ENCODE measurements at regions not wholly inside any gene's neighbourhood (a gene's known extent, or its start where the extent isn't known, plus 50 kb on each side); places are given as distances from the start of the nearest gene placed in this dataset.
A peak's percentile ranks its signal among the peaks of the same experiment; 100 is the strongest.

DNA sequence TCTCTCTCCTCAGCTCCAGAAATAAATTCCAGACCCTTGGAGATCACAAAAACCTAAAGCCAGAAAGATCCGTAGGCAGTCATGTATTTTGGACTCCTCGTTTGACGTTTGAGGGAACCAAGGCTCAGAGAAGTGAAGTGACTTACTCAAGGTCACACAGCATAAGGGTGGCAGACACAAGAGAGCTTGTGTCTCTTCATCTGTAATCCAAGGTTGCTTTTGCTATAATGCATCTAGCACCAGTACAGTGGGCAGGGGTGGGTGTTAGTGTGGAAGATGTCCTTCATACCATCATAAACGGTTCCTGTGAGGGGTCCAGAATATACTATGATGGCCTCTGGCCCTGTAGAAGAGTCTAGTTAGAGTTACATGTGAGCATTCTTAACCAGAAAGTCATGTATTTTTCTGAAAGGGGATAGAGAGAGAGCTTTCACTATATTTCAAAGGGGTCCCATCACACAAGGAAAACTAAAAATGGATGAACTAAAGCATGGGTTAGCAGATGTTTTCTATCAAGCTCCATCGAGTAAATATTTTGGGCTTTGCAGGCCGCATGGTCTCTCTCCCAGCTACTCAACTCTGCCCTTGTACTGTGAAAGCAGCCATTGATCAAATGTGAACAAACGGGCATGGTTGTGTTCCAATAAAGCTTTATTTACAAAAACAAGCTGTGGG lies 144.9 kb downstream of the TOMM20 start:
- no peaks in the 10 kb centered on the region for H3K36me3 Mint-ChIP-seq (ENCODE audit: low read depth)
- DNase-seq, result no peak
- H3K9me3 Mint-ChIP-seq, result no peaks in the 10 kb centered on the region
- peaks cover 3% of the 10 kb centered on the region for H3K27me3 Mint-ChIP-seq (ENCODE audit: low read depth, poor library complexity)
- peak overlapping the region; percentile 85 for H3K27ac Mint-ChIP-seq
- peaks cover 71% of the 10 kb centered on the region for H3K4me1 Mint-ChIP-seq
- H3K4me3 Mint-ChIP-seq, result no peak overlapping the region
- TF ChIP-seq CTCF (IDR thresholded peaks at IDR 0.05), result no peak

- no peaks in the 10 kb centered on the region for H3K9me3 Mint-ChIP-seq
- TF ChIP-seq CTCF (IDR thresholded peaks at IDR 0.05), result no peak
- H3K4me1 Mint-ChIP-seq, result peaks cover 71% of the 10 kb centered on the region
- H3K4me3 Mint-ChIP-seq, result no peak overlapping the region
- H3K27me3 Mint-ChIP-seq (ENCODE audit: low read depth, poor library complexity), result peaks cover 3% of the 10 kb centered on the region
- peak overlapping the region; percentile 94 for H3K27ac Mint-ChIP-seq
- no peaks in the 10 kb centered on the region for H3K36me3 Mint-ChIP-seq (ENCODE audit: low read depth)
- DNase-seq, result no peak
These were observed 146.9 kb downstream of the TOMM20 start for GRCh38 chr1:234981758-234982157.

- Mint-ChIP-seq H3K4me1 (peaks cover 75% of the 10 kb centered on the region), H3K27me3 (ENCODE audit: low read depth, poor library complexity) (peaks cover 3% of the 10 kb centered on the region), H3K9me3 (no peaks in the 10 kb centered on the region), H3K36me3 (ENCODE audit: low read depth) (no peaks in the 10 kb centered on the region), H3K4me3 (no peak overlapping the region), H3K27ac (peak overlapping the region; percentile 94)
- TF ChIP-seq CTCF (IDR thresholded peaks at IDR 0.05), result no peak
- no peak for DNase-seq
These were observed 147.8 kb downstream of the TOMM20 start for GRCh38 chr1:234980645-234981396.

DNA sequence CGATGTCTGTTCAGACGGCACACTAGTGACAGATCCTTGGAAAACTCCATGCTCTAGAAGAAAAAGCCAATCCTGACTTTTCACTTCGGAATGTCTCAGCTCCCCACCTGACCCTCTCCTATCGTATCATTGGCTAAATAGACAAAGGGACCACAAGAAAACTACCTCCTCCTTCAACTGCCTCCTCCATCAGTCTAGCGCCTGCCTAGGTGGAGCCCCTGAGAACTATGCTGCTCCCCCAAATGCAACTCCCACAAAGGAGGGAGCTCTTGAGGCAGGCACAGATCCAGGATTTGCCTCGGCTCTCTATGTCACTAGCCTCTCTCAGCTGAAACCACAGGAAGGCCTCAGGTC lies 148.4 kb downstream of the TOMM20 start:
- peaks cover 80% of the 10 kb centered on the region for H3K4me1 Mint-ChIP-seq
- no peak overlapping the region for H3K4me3 Mint-ChIP-seq
- peaks cover 3% of the 10 kb centered on the region for H3K27me3 Mint-ChIP-seq (ENCODE audit: low read depth, poor library complexity)
- H3K27ac Mint-ChIP-seq, result peak overlapping the region; percentile 94
- no peaks in the 10 kb centered on the region for H3K9me3 Mint-ChIP-seq
- DNase-seq, result no peak
- no peaks in the 10 kb centered on the region for H3K36me3 Mint-ChIP-seq (ENCODE audit: low read depth)
- no peak for TF ChIP-seq CTCF (IDR thresholded peaks at IDR 0.05)

DNA sequence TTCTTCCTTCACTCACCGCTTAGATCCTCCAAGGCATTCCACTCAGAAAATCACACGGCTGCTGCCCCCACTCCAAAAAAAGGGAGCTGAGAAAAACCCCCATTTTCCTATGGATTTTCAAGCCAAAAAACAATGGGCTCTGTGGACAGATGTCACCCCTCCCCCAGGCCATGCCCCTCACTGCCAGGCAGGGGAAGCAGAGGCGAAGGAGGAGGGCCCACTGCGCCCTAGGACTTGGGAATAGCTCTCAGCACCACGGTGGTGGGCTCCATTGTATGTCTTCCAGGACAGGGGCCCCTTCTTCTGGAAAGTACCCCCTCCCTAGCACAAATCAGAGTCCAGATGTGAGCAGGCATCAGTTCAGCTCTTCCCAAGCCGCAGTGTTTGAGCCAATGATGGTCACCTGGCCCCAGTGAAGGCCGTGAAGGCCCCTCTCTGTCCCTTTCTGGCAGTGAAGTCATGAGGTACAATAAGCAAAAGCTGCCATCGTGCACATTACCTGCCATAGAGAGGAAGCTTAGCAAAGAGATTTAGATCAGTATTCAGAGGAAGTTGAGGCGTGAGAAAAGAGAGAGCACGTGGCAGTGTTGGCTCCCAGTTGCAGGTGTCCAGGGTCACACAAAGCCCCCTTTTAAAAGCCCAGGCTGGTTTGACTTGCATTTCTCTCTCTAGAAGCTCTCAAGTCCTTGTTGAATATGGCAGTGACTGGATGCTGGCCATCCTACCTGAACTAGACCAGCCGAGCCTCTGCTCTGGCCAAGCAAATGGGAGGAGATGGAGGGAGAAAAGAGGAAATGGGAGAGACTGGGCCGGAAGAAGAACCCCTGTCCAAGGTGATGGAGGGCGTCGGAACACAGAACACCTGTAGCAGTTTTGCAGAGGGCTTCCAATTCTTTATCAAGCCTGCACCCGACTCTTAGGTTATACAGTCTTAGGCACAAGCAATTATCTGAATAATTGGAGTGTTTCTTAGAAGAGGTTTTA lies 149.0 kb downstream of the TOMM20 start:
- DNase-seq, result no peak
- Mint-ChIP-seq H3K9me3 (no peaks in the 10 kb centered on the region), H3K27ac (peak overlapping the region; percentile 88), H3K36me3 (ENCODE audit: low read depth) (no peaks in the 10 kb centered on the region), H3K27me3 (ENCODE audit: low read depth, poor library complexity) (peaks cover 3% of the 10 kb centered on the region), H3K4me3 (peak overlapping the region; percentile 21), H3K4me1 (peaks cover 85% of the 10 kb centered on the region)
- TF ChIP-seq CTCF (IDR thresholded peaks at IDR 0.05), result no peak

All from nephron progenitor cell (in vitro differentiated cells).